Esophagus (tissue), 2 donors: ENCODE measurements at regions not wholly inside any gene's neighbourhood (a gene's known extent, or its start where the extent isn't known, plus 50 kb on each side); places are given as distances from the start of the nearest gene placed in this dataset.
A peak's percentile ranks its signal among the peaks of the same experiment; 100 is the strongest.
"Not testable (repeated sequence)": the region's sequence is repeated elsewhere in the genome, so short reads cannot be mapped to it uniquely, and the experiment has no call there.

Source experiments
- H3K27ac ChIP-seq, 2 donors: one replicate each; pipeline ENCODE4 v1.5.1; 2013; ENCODE audit warnings: low read depth in 2 of 2, mild to moderate bottlenecking in 2 of 2, inconsistent platforms in 1 of 2, low read length in 1 of 2, moderate library complexity in 1 of 2
- H3K27me3 ChIP-seq, 2 donors: one replicate each; pipeline ENCODE4 v1.6.1; 2013; ENCODE audit warnings: low read length in 2 of 2, control low read depth in 1 of 2, mild to moderate bottlenecking in 1 of 2; ENCODE audit not compliant: insufficient read depth in 2 of 2, control insufficient read depth in 1 of 2
- H3K36me3 ChIP-seq, 2 donors: one replicate each; pipeline ENCODE4 v1.6.1; 2013; ENCODE audit warnings: low read length in 1 of 2; ENCODE audit not compliant: control insufficient read depth in 2 of 2, insufficient read depth in 2 of 2
- H3K4me1 ChIP-seq, 2 donors: one replicate each; pipeline ENCODE4 v1.6.1; 2013; ENCODE audit warnings: low read length in 1 of 2; ENCODE audit not compliant: control insufficient read depth in 2 of 2, insufficient read depth in 2 of 2
- H3K4me3 ChIP-seq, 2 donors: one replicate each; pipeline ENCODE4 v1.5.1; 2013; ENCODE audit warnings: low read length in 2 of 2, mild to moderate bottlenecking in 2 of 2, low read depth in 1 of 2, moderate library complexity in 1 of 2
- H3K9me3 ChIP-seq, 2 donors: one replicate each; pipeline ENCODE4 v1.6.1; 2013; ENCODE audit warnings: mild to moderate bottlenecking in 2 of 2, low read depth in 1 of 2, low read length in 1 of 2, moderate library complexity in 1 of 2; ENCODE audit not compliant: control insufficient read depth in 2 of 2, insufficient read depth in 1 of 2
- WGBS, 2 donors: extraction: QIAGEN DNeasy Blood & Tissue Kit; methylation state at CpG; one replicate each; pipeline ENCODE4 v1.1.7; 2013; 5-methylcytosine and 5-hydroxymethylcytosine counted together
- donor health status: healthy with polysubstance abuse.
- donor health status: Bipolar disorder and iron deficiency.

DNA sequence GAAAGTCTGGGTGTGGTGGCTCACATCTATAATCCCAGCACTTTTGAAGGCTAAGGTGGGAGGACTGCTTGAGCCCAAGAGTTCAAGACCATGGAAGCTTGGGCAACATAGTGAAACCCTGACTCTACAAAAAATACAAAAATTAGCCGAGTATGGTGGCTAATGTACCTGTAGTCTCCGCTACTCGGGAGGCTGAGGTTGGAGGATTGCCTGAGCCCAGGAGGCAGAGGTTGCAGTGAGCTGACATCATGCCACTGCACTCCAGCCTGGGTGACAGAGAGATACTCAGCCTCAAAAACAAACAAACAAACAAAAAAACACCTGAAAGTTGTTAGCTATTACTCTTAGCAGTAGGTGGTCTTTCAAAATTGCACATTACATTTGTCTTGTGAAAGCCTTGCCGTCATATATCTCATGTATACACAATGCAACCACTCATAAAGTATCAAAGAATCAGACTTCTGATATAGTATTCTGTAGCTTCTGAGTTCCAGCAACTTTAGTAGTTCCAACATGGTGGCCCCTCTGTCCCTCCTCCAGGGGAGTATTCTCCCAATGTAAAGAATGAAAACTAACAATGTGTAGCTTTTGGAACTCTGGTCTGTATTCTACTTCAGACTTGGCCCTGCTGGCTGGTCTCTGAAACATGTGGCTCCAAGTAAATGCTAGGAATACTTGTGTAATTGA is 101.5 kb downstream of the ZNF92 start:
- Histone ChIP-seq H3K4me1 (no peaks in the 10 kb centered on the region), H3K36me3 (no peaks in the 10 kb centered on the region), H3K4me3 (no peak overlapping the region), H3K9me3 (peaks cover under 1 to 10% of the 10 kb centered on the region in 2 donors), H3K27me3 (no peaks in the 10 kb centered on the region), H3K27ac (no peak overlapping the region)
- 87 to 95% methylated on average over 4 of the region's 4 CpGs for WGBS, 2 donors

DNA sequence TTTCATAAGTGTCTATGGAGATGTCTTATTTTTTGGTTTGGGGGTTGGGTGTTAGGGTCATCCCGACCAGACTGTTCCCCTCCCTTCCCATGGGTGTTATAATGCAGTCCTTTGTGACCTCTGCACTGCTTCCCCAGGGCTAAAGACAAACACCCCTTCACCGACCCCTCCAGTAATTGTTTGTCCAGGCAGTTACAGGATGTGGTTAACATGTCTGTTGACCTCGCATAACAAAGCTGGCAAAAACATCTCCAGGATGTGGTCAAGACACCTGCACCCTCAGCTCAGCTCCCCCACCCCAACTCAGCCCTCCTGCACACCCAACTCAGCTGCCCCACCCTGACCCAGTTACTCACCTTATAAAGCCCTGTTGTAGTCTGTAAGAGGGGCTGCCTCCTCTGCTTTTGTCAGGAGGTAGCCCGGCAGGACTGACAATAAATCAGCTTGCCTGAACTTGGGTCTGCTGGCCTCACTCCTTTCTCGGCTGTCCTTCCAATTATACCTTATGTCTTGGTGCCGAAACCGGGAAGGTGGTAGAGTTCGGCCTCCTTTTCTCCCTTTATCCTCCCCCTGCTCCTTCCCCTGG is 102.2 kb downstream of the ZNF92 start:
- Histone ChIP-seq H3K9me3 (peaks cover 4 to 10% of the 10 kb centered on the region in 2 donors), H3K36me3 (no peaks in the 10 kb centered on the region), H3K27ac (no peak overlapping the region), H3K27me3 (no peaks in the 10 kb centered on the region), H3K4me1 (no peaks in the 10 kb centered on the region), H3K4me3 (no peak overlapping the region)
- 59 to 65% methylated on average over 8 of the region's 8 CpGs for WGBS, 2 donors

DNA sequence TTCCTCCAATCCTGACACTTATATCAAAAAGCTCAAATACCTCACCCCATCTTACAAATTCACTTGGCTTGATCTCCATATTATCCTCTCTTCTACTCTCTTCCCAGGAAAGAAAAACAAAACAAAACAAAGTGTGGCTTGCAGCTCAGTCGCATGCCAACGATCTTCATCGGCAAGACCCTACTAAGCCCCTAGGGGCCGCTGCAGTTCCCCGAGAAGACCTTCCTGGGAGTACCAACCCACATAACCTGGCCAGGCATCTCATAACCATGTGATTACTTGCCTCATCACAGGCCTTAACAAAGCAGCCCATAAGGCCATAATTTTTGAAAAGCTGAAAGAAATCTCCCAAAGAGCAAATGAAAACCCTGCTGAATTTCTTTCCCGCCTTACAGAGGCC is 103.7 kb downstream of the ZNF92 start:
- Histone ChIP-seq H3K9me3 (peaks cover 4 to 10% of the 10 kb centered on the region in 2 donors), H3K4me3 (no peak overlapping the region), H3K27ac (no peak overlapping the region), H3K36me3 (no peaks in the 10 kb centered on the region), H3K4me1 (no peaks in the 10 kb centered on the region), H3K27me3 (no peaks in the 10 kb centered on the region)
- WGBS, 2 donors, result 58% methylated on average over 6 of the region's 6 CpGs

DNA sequence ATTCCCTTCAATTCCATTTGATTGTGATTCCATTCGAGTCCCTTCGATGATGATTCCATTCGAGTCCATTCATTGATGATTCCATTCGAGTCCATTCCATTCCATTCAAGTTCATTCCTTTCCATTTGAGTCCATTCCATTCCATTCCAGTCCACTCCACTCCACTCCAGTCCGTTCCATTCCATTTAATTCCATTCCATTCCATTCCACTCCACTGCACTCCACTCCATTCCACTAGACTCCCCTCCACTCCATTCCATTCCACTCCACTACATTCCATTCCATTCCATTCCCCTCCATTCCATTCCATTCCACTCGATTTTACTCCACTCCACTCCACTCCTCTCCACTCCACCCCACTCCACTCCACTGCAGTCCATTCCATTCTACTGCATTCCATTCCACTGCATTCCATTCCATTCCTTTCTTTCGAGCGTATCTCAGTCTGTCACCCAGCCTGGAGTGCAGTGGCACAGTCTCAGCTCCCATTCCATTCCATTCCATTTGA is 115.7 kb downstream of the ZNF92 start:
- H3K4me3 ChIP-seq, result no peak overlapping the region
- no peaks in the 10 kb centered on the region for H3K27me3 ChIP-seq
- H3K36me3 ChIP-seq, result no peaks in the 10 kb centered on the region
- no peak overlapping the region for H3K27ac ChIP-seq
- peaks cover 0 to 4% of the 10 kb centered on the region in 2 donors for H3K9me3 ChIP-seq
- 84 to 90% methylated on average over 8 of the region's 8 CpGs for WGBS, 2 donors
- no peaks in the 10 kb centered on the region for H3K4me1 ChIP-seq

DNA sequence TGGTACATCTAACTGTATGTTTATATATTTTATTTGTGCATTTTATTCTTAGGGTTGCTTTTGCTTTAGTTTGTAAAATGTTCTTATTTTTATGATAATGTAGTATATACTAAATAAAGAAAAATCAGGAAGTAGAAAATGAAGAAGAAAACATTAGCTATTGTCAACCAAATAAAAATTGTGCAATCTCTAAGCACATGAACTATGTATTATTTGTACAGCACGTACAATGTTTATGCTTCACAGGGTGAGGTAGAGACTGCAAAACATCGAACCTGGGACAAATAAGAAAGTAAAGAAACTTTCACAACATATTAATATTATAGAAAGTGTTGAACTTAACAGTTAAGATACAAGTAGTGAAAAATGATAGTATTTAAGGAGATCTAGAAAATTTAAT is 123.0 kb downstream of the ZNF92 start:
- 77 to 84% methylated on average over 2 of the region's 2 CpGs for WGBS, 2 donors
- H3K4me3 ChIP-seq, H3K27me3 ChIP-seq: not testable (repeated sequence)

DNA sequence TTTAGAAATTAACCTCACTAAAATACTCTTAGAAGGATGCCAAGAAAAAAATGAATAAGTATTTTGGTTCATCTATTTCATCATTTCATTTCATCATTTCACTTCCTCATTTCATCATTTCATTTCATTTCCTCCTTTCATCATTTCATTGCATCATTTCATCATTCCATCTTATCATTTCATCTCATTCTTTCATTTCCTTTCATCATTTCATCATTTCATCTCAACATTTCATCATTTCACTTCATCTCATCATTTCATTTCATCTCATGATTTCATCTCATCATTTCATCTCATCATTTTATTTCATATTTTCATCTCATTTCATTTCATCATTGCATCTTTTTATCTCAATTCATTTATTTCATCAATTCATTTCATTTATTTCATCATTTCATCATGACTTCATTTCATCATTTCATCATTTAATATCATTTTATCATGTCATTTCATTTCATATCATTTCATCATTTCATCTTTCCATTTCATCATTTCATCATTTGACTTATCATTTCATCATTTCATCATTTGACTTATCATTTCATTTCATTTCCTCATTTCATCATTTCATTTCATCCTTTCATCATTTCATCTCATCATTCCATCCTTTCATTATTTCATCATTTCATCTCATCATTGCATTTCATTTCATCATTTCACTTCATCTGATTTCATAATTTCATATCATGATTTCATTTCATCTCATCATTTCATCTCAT is 129.9 kb downstream of the ZNF92 start:
- H3K36me3 ChIP-seq, result no peaks in the 10 kb centered on the region

More for the DNA sequence above, 123.0 kb downstream of the ZNF92 start:
- not testable (repeated sequence) for H3K4me1 ChIP-seq, H3K36me3 ChIP-seq, H3K9me3 ChIP-seq, H3K27ac ChIP-seq

DNA sequence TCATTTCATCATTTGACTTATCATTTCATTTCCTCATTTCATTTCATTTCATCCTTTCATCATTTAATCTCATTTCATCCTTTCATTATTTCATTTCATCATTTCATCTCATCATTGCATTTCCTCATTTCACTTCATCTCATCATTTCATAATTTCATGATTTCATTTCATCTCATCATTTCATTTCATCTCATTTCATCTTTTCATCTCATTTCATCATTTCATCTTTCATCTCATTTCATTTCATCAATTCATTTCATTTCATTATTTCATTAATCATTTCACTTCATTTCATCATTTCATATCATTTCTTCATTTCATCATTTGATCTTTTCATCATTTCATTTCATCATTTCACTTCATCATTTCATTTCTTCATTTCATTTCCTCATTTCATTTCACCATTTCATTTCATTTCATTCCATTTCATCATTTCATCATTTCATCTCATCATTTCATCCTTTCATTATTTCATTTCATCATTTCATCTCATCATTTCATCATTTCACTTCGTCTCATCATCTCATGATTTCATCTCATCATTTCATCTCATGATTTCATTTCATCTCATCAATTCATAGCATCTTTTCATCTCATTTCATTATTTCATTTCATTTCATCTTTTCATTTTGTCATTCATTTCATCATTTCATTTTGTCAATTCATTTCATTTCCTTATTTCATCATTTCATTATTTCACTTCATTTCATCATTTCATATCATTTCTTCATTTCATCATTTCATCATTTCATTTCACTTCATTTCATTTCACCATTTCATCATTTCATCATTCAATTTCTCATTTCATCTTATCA is 131.1 kb downstream of the ZNF92 start:
- H3K9me3 ChIP-seq, H3K36me3 ChIP-seq, H3K27me3 ChIP-seq, H3K27ac ChIP-seq, H3K4me1 ChIP-seq, H3K4me3 ChIP-seq: not testable (repeated sequence)
- WGBS, 2 donors, result 64 to 76% methylated on average over 1 of the region's 1 CpG

More for the DNA sequence above, 129.9 kb downstream of the ZNF92 start:
- H3K27me3 ChIP-seq, result no peaks in the 10 kb centered on the region
- H3K27ac ChIP-seq, result no peak overlapping the region
- no peaks in the 10 kb centered on the region for H3K9me3 ChIP-seq
- no peaks in the 10 kb centered on the region for H3K4me1 ChIP-seq
- no peak overlapping the region for H3K4me3 ChIP-seq

DNA sequence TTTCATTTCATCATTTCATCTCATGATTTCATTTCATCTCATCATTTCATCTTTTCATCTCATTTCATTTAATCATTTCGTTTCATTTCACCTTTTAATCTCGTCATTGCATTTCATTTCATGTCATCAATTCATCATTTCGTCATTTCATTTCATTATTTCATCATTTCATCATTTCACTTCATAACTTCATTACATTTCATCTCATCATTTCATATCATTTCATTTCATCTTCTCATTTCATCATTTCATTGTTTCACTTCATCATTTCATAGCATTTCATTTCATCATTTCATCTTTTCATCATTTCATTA is 131.6 kb downstream of the ZNF92 start:
- not testable (repeated sequence) for H3K27ac ChIP-seq, H3K4me3 ChIP-seq, H3K36me3 ChIP-seq, H3K9me3 ChIP-seq, H3K4me1 ChIP-seq
- 66 to 67% methylated on average over 3 of the region's 3 CpGs for WGBS, 2 donors
- peaks cover 0 to 11% of the 10 kb centered on the region in 2 donors for H3K27me3 ChIP-seq

DNA sequence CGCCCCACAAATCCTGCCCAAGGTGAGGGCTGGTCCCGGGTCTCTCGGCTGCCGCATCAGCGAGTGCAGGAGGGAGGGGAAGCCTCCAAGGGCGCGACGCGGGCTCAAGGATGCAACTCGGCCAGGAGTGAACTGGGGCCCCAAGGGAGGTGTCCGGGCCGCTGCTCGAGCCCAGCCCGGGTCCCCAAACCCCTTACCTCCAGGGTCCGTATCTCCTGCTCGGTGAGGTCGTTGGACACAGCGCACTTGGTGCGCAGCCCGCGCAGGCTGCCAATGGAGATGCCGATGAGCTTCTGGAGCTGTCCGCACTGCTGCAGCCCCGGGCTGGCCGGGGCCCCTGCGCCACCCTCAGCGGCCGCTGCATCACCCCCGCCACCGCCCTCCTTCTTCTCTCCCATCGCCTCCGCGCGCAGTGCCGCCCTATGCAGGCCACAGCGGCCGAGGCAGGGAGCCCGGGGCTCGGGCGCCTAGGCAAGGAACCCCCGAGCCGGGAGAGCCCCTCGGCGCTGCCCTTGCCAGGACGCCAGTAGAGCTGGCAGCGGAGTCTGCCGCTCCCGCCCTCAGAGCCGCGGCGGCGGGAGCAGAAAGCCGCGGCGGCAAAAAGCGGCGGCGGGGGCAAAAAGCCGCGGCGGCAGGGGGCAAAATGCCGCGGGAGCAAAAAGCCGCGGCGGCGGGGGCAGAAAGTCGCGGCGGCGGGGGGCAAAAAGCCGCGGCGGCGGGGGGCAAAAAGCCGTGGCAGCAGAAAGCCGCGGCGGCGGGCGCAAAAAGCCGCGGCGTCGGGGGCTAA is 135.1 kb downstream of the ZNF92 start:
- Histone ChIP-seq H3K27me3 (peaks cover 0 to 11% of the 10 kb centered on the region in 2 donors), H3K4me3 (peak overlapping the region; percentile 37 to 48)
- not testable (repeated sequence) for H3K36me3 ChIP-seq, H3K27ac ChIP-seq, H3K4me1 ChIP-seq, H3K9me3 ChIP-seq
- 4 to 5% methylated on average over 29 to 72 of the region's 85 CpGs for WGBS, 2 donors
